Adrenal gland (tissue), 9 donors: ENCODE measurements at regions not wholly inside any gene's neighbourhood (a gene's known extent, or its start where the extent isn't known, plus 50 kb on each side); places are given as distances from the start of the nearest gene placed in this dataset.

Experiments
- DNase-seq, 7 donors: peaks; one replicate each; pipeline ENCODE4 v3.0.0-alpha.2; 2019 to 2020
- H3K27ac ChIP-seq, 5 donors: fragments of 200-600 bp; sonication (generic) in 4 of 5; 1 replicate in 3 of 5; 2 replicates in 2 of 5; pipeline versions ENCODE4 v1.5.1 to v1.8.0; 2016 to 2020; ENCODE audit warnings: mild to moderate bottlenecking in 1 of 5
- H3K27me3 ChIP-seq: fragments of 200-600 bp; 2 replicates; pipeline ENCODE4 v1.8.0; 2021
- H3K36me3 ChIP-seq, 2 donors: fragments of 200-600 bp; replicated peaks in 1 of 2; 1 replicate in 1 of 2; 2 replicates in 1 of 2; pipeline versions ENCODE4 v1.5.1 to v1.8.0; 2018 to 2022
- H3K4me1 ChIP-seq, 2 donors: fragments of 200-600 bp; replicated peaks in 1 of 2; 1 replicate in 1 of 2; 2 replicates in 1 of 2; pipeline versions ENCODE4 v1.5.1 to v1.8.0; 2018 to 2021
- H3K4me3 ChIP-seq, 4 donors: fragments of 200-600 bp; sonication (generic) in 3 of 4; one replicate each; pipeline ENCODE4 v1.5.1; 2016 to 2018
- H3K9me3 ChIP-seq, 3 donors: fragments of 200-600 bp; sonication (generic) in 1 of 3; replicated peaks in 1 of 3; 1 replicate in 2 of 3; 2 replicates in 1 of 3; pipeline versions ENCODE4 v1.5.1 to v1.8.0; 2016 to 2021
- POLR2A ChIP-seq, 2 donors: fragments of 450-650 bp; IDR thresholded peaks; one replicate each; pipeline ENCODE4 v1.6.1; 2017; ENCODE audit warnings: antibody characterized with exemption in 2 of 2, mild to moderate bottlenecking in 2 of 2, moderate library complexity in 1 of 2
- WGBS, 4 donors: extraction: QIAGEN DNeasy Blood & Tissue Kit in 2 of 4; methylation state at CpG; one replicate each; pipeline versions ENCODE4 v1.1.5 to v1.1.7; 2013 to 2017; 5-methylcytosine and 5-hydroxymethylcytosine counted together
- intact Hi-C, 2 donors: fragments of 100-400 bp; cut with DNase I; formaldehyde crosslinking; loops; one replicate each; pipeline versions ENCODE4 v1.14.1 to v1.15.0; 2022 to 2023
- TF ChIP-seq, protein P1 (sequence below), 6 experiments: fragments of 450-650 bp in 4 of 6; fragments of 200-600 bp in 2 of 6; sonication (generic) in 1 of 6; IDR thresholded peaks; 1 replicate in 5 of 6; 2 replicates in 1 of 6; pipeline versions ENCODE4 v1.5.1 to v1.8.0; 2016 to 2021; ENCODE audit warnings: antibody characterized with exemption in 6 of 6, mild to moderate bottlenecking in 2 of 6, moderate library complexity in 1 of 6
- donor health status: healthy with polysubstance abuse.
- donor health status: Bipolar disorder and iron deficiency.
- donor health status: DM: yes; HTN: yes; CAD: no.
- donor health status: DM: no; HTN: no; CAD: no.
- donor health status: DM: no; HTN: no; CAD: no.

GRCh38 chr10:2053805-2054204 lies 316.5 kb upstream of the ADARB2 start:
- intact Hi-C loops, result no loop called here
- no peaks in the 10 kb centered on the region for H3K36me3 ChIP-seq
- TF ChIP-seq, protein P1, sequence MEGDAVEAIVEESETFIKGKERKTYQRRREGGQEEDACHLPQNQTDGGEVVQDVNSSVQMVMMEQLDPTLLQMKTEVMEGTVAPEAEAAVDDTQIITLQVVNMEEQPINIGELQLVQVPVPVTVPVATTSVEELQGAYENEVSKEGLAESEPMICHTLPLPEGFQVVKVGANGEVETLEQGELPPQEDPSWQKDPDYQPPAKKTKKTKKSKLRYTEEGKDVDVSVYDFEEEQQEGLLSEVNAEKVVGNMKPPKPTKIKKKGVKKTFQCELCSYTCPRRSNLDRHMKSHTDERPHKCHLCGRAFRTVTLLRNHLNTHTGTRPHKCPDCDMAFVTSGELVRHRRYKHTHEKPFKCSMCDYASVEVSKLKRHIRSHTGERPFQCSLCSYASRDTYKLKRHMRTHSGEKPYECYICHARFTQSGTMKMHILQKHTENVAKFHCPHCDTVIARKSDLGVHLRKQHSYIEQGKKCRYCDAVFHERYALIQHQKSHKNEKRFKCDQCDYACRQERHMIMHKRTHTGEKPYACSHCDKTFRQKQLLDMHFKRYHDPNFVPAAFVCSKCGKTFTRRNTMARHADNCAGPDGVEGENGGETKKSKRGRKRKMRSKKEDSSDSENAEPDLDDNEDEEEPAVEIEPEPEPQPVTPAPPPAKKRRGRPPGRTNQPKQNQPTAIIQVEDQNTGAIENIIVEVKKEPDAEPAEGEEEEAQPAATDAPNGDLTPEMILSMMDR (IDR thresholded peaks at IDR 0.05), result no peak
- no peak for TF ChIP-seq POLR2A (IDR thresholded peaks at IDR 0.05)
- no peak overlapping the region for H3K4me3 ChIP-seq
- no peaks in the 10 kb centered on the region for H3K27me3 ChIP-seq
- no peaks in the 10 kb centered on the region for H3K9me3 ChIP-seq
- 64 to 71% (median 66%) methylated on average over 5 of the region's 5 CpGs for WGBS, 4 donors
- no peaks in the 10 kb centered on the region for H3K4me1 ChIP-seq
- DNase-seq, result no peak
- no peak overlapping the region for H3K27ac ChIP-seq

- Histone ChIP-seq H3K27me3 (no peaks in the 10 kb centered on the region), H3K27ac (no peak overlapping the region), H3K36me3 (no peaks in the 10 kb centered on the region), H3K9me3 (no peaks in the 10 kb centered on the region), H3K4me3 (no peak overlapping the region), H3K4me1 (no peaks in the 10 kb centered on the region)
- WGBS, 4 donors, result 61 to 77% (median 73%) methylated on average over 7 of the region's 7 CpGs
- TF ChIP-seq, protein P1 (IDR thresholded peaks at IDR 0.05), result no peak
- no peak for TF ChIP-seq POLR2A (IDR thresholded peaks at IDR 0.05)
- DNase-seq, result no peak
- intact Hi-C loops, result no loop called here
These were observed 313.8 kb upstream of the ADARB2 start for GRCh38 chr10:2051108-2051507.

GRCh38 chr10:2049560-2049959 lies 312.2 kb upstream of the ADARB2 start:
- H3K9me3 ChIP-seq, result no peaks in the 10 kb centered on the region
- no peaks in the 10 kb centered on the region for H3K4me1 ChIP-seq
- no peak for DNase-seq
- H3K36me3 ChIP-seq, result no peaks in the 10 kb centered on the region
- H3K27me3 ChIP-seq, result no peaks in the 10 kb centered on the region
- intact Hi-C loops, result no loop called here
- no peak overlapping the region for H3K27ac ChIP-seq
- no peak overlapping the region for H3K4me3 ChIP-seq
- TF ChIP-seq, protein P1 (IDR thresholded peaks at IDR 0.05), result no peak
- TF ChIP-seq POLR2A (IDR thresholded peaks at IDR 0.05), result no peak

GRCh38 chr10:2048337-2048973 lies 311.1 kb upstream of the ADARB2 start:
- 49 to 63% (median 56%) methylated on average over 5 of the region's 5 CpGs for WGBS, 4 donors
- no peaks in the 10 kb centered on the region for H3K36me3 ChIP-seq
- no peaks in the 10 kb centered on the region for H3K4me1 ChIP-seq
- H3K27ac ChIP-seq, result no peak overlapping the region
- H3K4me3 ChIP-seq, result no peak overlapping the region
- TF ChIP-seq, protein P1 (IDR thresholded peaks at IDR 0.05), result no peak
- no peak for TF ChIP-seq POLR2A (IDR thresholded peaks at IDR 0.05)
- H3K27me3 ChIP-seq, result no peaks in the 10 kb centered on the region
- no peak for DNase-seq
- intact Hi-C loops, result no loop called here
- H3K9me3 ChIP-seq, result no peaks in the 10 kb centered on the region
